Adrenal gland (tissue), 9 donors: ENCODE measurements at regions not wholly inside any gene's neighbourhood (a gene's known extent, or its start where the extent isn't known, plus 50 kb on each side); places are given as distances from the start of the nearest gene placed in this dataset.

Experiments
- DNase-seq, 7 donors: peaks; one replicate each; pipeline ENCODE4 v3.0.0-alpha.2; 2019 to 2020
- H3K27ac ChIP-seq, 5 donors: fragments of 200-600 bp; sonication (generic) in 4 of 5; 1 replicate in 3 of 5; 2 replicates in 2 of 5; pipeline versions ENCODE4 v1.5.1 to v1.8.0; 2016 to 2020; ENCODE audit warnings: mild to moderate bottlenecking in 1 of 5
- H3K27me3 ChIP-seq: fragments of 200-600 bp; 2 replicates; pipeline ENCODE4 v1.8.0; 2021
- H3K36me3 ChIP-seq, 2 donors: fragments of 200-600 bp; replicated peaks in 1 of 2; 1 replicate in 1 of 2; 2 replicates in 1 of 2; pipeline versions ENCODE4 v1.5.1 to v1.8.0; 2018 to 2022
- H3K4me1 ChIP-seq, 2 donors: fragments of 200-600 bp; replicated peaks in 1 of 2; 1 replicate in 1 of 2; 2 replicates in 1 of 2; pipeline versions ENCODE4 v1.5.1 to v1.8.0; 2018 to 2021
- H3K4me3 ChIP-seq, 4 donors: fragments of 200-600 bp; sonication (generic) in 3 of 4; one replicate each; pipeline ENCODE4 v1.5.1; 2016 to 2018
- H3K9me3 ChIP-seq, 3 donors: fragments of 200-600 bp; sonication (generic) in 1 of 3; replicated peaks in 1 of 3; 1 replicate in 2 of 3; 2 replicates in 1 of 3; pipeline versions ENCODE4 v1.5.1 to v1.8.0; 2016 to 2021
- CTCF ChIP-seq, 6 experiments: fragments of 450-650 bp in 4 of 6; fragments of 200-600 bp in 2 of 6; sonication (generic) in 1 of 6; IDR thresholded peaks; 1 replicate in 5 of 6; 2 replicates in 1 of 6; pipeline versions ENCODE4 v1.5.1 to v1.8.0; 2016 to 2021; ENCODE audit warnings: antibody characterized with exemption in 6 of 6, mild to moderate bottlenecking in 2 of 6, moderate library complexity in 1 of 6
- POLR2A ChIP-seq, 2 donors: fragments of 450-650 bp; IDR thresholded peaks; one replicate each; pipeline ENCODE4 v1.6.1; 2017; ENCODE audit warnings: antibody characterized with exemption in 2 of 2, mild to moderate bottlenecking in 2 of 2, moderate library complexity in 1 of 2
- WGBS, 4 donors: extraction: QIAGEN DNeasy Blood & Tissue Kit in 2 of 4; methylation state at CpG; one replicate each; pipeline versions ENCODE4 v1.1.5 to v1.1.7; 2013 to 2017; 5-methylcytosine and 5-hydroxymethylcytosine counted together
- intact Hi-C, 2 donors: fragments of 100-400 bp; cut with DNase I; formaldehyde crosslinking; loops; one replicate each; pipeline versions ENCODE4 v1.14.1 to v1.15.0; 2022 to 2023
- donor health status: healthy with polysubstance abuse.
- donor health status: Bipolar disorder and iron deficiency.
- donor health status: DM: yes; HTN: yes; CAD: no.
- donor health status: DM: no; HTN: no; CAD: no.
- donor health status: DM: no; HTN: no; CAD: no.

- no peaks in the 10 kb centered on the region for H3K9me3 ChIP-seq
- no peak for DNase-seq
- 78 to 90% (median 89%) methylated on average over 2 of the region's 2 CpGs for WGBS, 4 donors
- no peaks in the 10 kb centered on the region for H3K27me3 ChIP-seq
- intact Hi-C loops: no loop called here
- H3K27ac ChIP-seq: no peak overlapping the region
- no peak overlapping the region for H3K4me3 ChIP-seq
- TF ChIP-seq POLR2A (IDR thresholded peaks at IDR 0.05) (no peak), CTCF (IDR thresholded peaks at IDR 0.05) (no peak)
- no peaks in the 10 kb centered on the region for H3K4me1 ChIP-seq
- H3K36me3 ChIP-seq: no peaks in the 10 kb centered on the region
Measured at GRCh38 chr11:109726061-109726460, 304.1 kb downstream of the C11orf87 start.

DNA sequence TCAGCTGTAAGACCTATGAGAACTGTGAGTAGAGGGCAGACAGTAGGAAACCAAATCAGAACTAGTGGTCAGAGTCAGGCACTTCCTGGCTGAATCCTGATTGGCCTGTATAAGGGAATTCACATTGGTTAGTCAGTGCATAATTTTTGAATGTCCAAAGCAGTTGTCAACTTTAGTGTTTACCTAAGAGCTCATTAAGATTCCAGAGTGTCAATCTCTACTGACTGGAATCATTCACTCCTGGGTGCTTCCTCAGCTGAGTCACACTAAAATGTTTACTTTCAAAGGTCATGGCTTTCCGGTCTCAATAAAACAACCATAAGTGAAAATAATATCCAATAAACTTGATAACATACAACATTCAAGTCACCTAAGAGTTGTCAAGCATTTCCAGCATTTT, 306.1 kb downstream of the C11orf87 start:
- TF ChIP-seq POLR2A (IDR thresholded peaks at IDR 0.05): no peak
- no peak for TF ChIP-seq CTCF (IDR thresholded peaks at IDR 0.05)

GRCh38 chr11:109729761-109730160, 307.8 kb downstream of the C11orf87 start:
- Histone ChIP-seq H3K9me3 (no peaks in the 10 kb centered on the region), H3K27ac (no peak overlapping the region), H3K27me3 (no peaks in the 10 kb centered on the region), H3K36me3 (no peaks in the 10 kb centered on the region), H3K4me3 (no peak overlapping the region), H3K4me1 (no peaks in the 10 kb centered on the region)
- TF ChIP-seq CTCF (IDR thresholded peaks at IDR 0.05) (no peak), POLR2A (IDR thresholded peaks at IDR 0.05) (no peak)
- DNase-seq: no peak
- intact Hi-C loops: no loop called here
- 81 to 92% (median 90%) methylated on average over 1 to 4 of the region's 4 CpGs for WGBS, 4 donors

More for the DNA sequence above, 306.1 kb downstream of the C11orf87 start:
- Histone ChIP-seq H3K4me3 (no peak overlapping the region), H3K9me3 (no peaks in the 10 kb centered on the region), H3K27ac (no peak overlapping the region), H3K27me3 (no peaks in the 10 kb centered on the region), H3K36me3 (no peaks in the 10 kb centered on the region), H3K4me1 (no peaks in the 10 kb centered on the region)
- intact Hi-C loops: no loop called here
- DNase-seq: no peak
- WGBS, 4 donors: 78 to 89% (median 81%) methylated on average over 1 of the region's 1 CpG

DNA sequence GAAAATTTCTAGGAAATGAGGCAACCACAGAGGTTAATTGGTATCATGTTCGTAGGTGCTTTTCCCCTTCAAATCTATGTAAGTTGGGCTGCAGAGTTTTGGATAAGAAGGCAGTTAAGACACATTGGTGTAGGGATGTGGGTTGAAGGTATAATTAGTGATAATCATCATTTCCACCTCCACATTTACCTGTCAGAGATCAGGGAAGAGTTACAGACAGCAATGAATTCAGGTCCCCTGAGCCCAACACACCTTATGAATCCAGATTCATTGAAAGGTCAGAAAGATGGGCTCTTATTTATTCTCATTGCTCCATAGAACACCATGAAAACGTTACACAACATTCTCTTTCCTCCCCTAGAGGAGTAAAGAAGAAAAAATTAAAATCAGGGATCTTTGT, 308.7 kb downstream of the C11orf87 start:
- intact Hi-C loops: no loop called here

More for the DNA sequence above, 308.7 kb downstream of the C11orf87 start:
- no peak overlapping the region for H3K4me3 ChIP-seq
- no peaks in the 10 kb centered on the region for H3K4me1 ChIP-seq
- H3K27me3 ChIP-seq: no peaks in the 10 kb centered on the region
- DNase-seq: no peak
- H3K27ac ChIP-seq: no peak overlapping the region
- H3K36me3 ChIP-seq: no peaks in the 10 kb centered on the region
- WGBS, 4 donors: 58 to 76% (median 69%) methylated on average over 2 of the region's 2 CpGs
- no peak for TF ChIP-seq POLR2A (IDR thresholded peaks at IDR 0.05)
- no peak for TF ChIP-seq CTCF (IDR thresholded peaks at IDR 0.05)
- H3K9me3 ChIP-seq: no peaks in the 10 kb centered on the region
